PC-9 (cell line): ENCODE measurements at regions not wholly inside any gene's neighbourhood (a gene's known extent, or its start where the extent isn't known, plus 50 kb on each side); places are given as distances from the start of the nearest gene placed in this dataset.

Source experiments
- EZH2 ChIP-seq: fragments of 200-600 bp; sonication (generic); IDR thresholded peaks from 2 replicates; pipeline ENCODE4 v1.8.0; 2017; ENCODE audit warnings: antibody characterized with exemption, low read depth
- TF ChIP-seq, protein P1 (sequence below): fragments of 200-600 bp; sonication (generic); conservative IDR thresholded peaks from 2 replicates; pipeline ENCODE4 v1.6.1; 2017; ENCODE audit warnings: mixed run types, antibody characterized with exemption, mild to moderate bottlenecking, moderate library complexity

- TF ChIP-seq, protein P1, sequence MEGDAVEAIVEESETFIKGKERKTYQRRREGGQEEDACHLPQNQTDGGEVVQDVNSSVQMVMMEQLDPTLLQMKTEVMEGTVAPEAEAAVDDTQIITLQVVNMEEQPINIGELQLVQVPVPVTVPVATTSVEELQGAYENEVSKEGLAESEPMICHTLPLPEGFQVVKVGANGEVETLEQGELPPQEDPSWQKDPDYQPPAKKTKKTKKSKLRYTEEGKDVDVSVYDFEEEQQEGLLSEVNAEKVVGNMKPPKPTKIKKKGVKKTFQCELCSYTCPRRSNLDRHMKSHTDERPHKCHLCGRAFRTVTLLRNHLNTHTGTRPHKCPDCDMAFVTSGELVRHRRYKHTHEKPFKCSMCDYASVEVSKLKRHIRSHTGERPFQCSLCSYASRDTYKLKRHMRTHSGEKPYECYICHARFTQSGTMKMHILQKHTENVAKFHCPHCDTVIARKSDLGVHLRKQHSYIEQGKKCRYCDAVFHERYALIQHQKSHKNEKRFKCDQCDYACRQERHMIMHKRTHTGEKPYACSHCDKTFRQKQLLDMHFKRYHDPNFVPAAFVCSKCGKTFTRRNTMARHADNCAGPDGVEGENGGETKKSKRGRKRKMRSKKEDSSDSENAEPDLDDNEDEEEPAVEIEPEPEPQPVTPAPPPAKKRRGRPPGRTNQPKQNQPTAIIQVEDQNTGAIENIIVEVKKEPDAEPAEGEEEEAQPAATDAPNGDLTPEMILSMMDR = no peak
- no peak for TF ChIP-seq EZH2
Measured at GRCh38 chr10:126843299-126843934, 61.8 kb upstream of the DOCK1 start.
